ENCODE measurements at regions not wholly inside any gene's neighbourhood (a gene's known extent, or its start where the extent isn't known, plus 50 kb on each side); places are given as distances from the start of the nearest gene placed in this dataset.

DNA sequence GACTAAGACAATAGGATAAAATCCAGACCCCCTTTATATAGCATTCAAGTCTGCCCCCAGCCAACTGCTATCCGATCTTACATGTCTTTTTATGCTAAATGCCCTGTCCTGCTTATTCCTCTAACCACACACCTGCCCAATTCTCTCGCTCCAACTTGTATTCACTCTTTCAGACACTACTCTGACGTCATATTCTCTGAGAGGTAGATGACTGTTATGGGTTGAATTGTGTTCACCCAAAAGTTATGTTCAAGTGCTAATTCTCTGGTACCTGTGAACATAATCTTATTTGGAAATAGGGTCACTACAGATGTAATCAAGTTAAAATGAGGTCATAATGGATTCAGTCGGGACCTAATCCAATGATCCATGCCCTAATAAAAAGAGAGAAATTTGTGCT lies 84.0 kb upstream of the PTPRR start:
- TF ChIP-seq CTCF (conservative IDR thresholded peaks at IDR 0.05): no peak
- Histone ChIP-seq H2BK20ac (ENCODE audit: low read depth, low read length, poor library complexity, severe bottlenecking) (no peak overlapping the region), H3K23me2 (ENCODE audit: insufficient read length, low read depth, low read length, poor library complexity, severe bottlenecking) (no peaks in the 10 kb centered on the region), H3K27me3 (ENCODE audit: insufficient read depth, low read length) (no peaks in the 10 kb centered on the region), H3T11ph (ENCODE audit: low read length) (no peak overlapping the region), H4K91ac (ENCODE audit: insufficient read length, low read depth, low read length) (no peak overlapping the region), H4K20me1 (ENCODE audit: control insufficient read depth, insufficient read depth, insufficient read length) (no peaks in the 10 kb centered on the region), H3K18ac (ENCODE audit: insufficient read length, low read depth, low read length) (no peak overlapping the region), H4K5ac (ENCODE audit: insufficient read length, low read depth, low read length) (no peak overlapping the region), H3K79me2 (ENCODE audit: insufficient read depth, low read length) (no peaks in the 10 kb centered on the region), H2AFZ (ENCODE audit: low read length) (no peak overlapping the region), H3K27ac (ENCODE audit: insufficient read length, low read depth, low read length) (no peak overlapping the region), H2BK120ac (ENCODE audit: low read depth, low read length, poor library complexity, severe bottlenecking) (no peak overlapping the region), H3K4me1 (ENCODE audit: insufficient read depth, low read length) (no peaks in the 10 kb centered on the region), H2AK5ac (ENCODE audit: insufficient read length, low read length) (no peak overlapping the region), H2BK15ac (ENCODE audit: low read depth, low read length) (no peak overlapping the region), H3K9ac (ENCODE audit: extremely low read depth, insufficient read length, low read length) (no peak overlapping the region), H3K79me1 (ENCODE audit: insufficient read depth, low read depth, low read length, poor library complexity, severe bottlenecking) (no peaks in the 10 kb centered on the region), H2BK5ac (ENCODE audit: insufficient read length, low read length) (no peak overlapping the region), H3K9me3 (ENCODE audit: control insufficient read depth, low read depth, low read length) (no peaks in the 10 kb centered on the region), H3K23ac (ENCODE audit: insufficient read length, low read depth, low read length) (no peak overlapping the region), H3K56ac (ENCODE audit: insufficient read length, low read depth, low read length) (no peak overlapping the region), H2BK12ac (ENCODE audit: insufficient read length, low read depth, low read length) (no peak overlapping the region), H3K14ac (ENCODE audit: insufficient read depth, low read length) (no peak overlapping the region), H3K4ac (ENCODE audit: low read depth, low read length) (no peak overlapping the region), H3K4me2 (ENCODE audit: insufficient read depth, insufficient read length, low read length) (no peak overlapping the region), H4K8ac (replicated peaks; ENCODE audit: insufficient read length, low read depth, low read length) (no peak overlapping the region)
- no CpG with 5 or more reads among the region's 4 CpGs for whole genome bisulfite sequencing (ENCODE audit: extremely low coverage, insufficient read length, low lambda C conversion rate)
- no peaks in the 10 kb centered on the region for H3K36me3 Mint-ChIP-seq (ENCODE audit: insufficient read depth in 1 of 3, low read depth in 3 of 3)
- H3K27ac Mint-ChIP-seq: no peak overlapping the region
- peaks cover 0 to 2% of the 10 kb centered on the region in 2 experiments; a peak in 1 of 4 replicates for H3K4me1 Mint-ChIP-seq
- H3K9me3 Mint-ChIP-seq: no peaks in the 10 kb centered on the region; a peak in 1 of 5 replicates
- no peak for DNase-seq
- no peak overlapping the region for H3K4me3 Mint-ChIP-seq
- H3K27me3 Mint-ChIP-seq (ENCODE audit: low read depth): no peaks in the 10 kb centered on the region

All from H9 (cell line).